Stimulated activated CD4-positive, alpha-beta T cell treated with anti-CD3 and anti-CD28 coated beads, Interleukin-15, amount 100 ng/mL, for 24 hours (primary cell): ENCODE measurements at regions not wholly inside any gene's neighbourhood (a gene's known extent, or its start where the extent isn't known, plus 50 kb on each side); places are given as distances from the start of the nearest gene placed in this dataset.
"Not testable (repeated sequence)": the region's sequence is repeated elsewhere in the genome, so short reads cannot be mapped to it uniquely, and the experiment has no call there.

ENCODE experiments used
- DNase-seq: peaks from one replicate; pipeline ENCODE4 v3.0.0-alpha.2; 2020

DNA sequence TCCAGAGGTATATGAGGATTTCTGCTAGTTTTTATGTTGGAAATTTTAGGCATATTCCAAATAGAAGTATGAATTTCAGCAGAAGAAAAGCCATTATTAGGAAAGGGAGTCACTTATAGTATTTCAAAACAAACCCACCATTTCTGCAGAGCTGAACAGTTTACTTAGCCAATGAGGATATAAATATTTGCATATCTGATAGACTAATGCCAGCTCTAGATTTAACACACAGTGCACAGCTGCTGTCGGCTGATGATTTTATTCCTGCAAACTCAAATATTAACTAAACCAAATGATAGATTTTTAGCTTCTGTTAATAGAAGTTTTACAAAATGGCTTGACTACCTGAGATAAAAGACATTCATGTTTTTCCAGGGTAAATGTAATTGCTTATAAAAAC, 375.8 kb upstream of the FANCL start:
- DNase-seq: no peak

DNA sequence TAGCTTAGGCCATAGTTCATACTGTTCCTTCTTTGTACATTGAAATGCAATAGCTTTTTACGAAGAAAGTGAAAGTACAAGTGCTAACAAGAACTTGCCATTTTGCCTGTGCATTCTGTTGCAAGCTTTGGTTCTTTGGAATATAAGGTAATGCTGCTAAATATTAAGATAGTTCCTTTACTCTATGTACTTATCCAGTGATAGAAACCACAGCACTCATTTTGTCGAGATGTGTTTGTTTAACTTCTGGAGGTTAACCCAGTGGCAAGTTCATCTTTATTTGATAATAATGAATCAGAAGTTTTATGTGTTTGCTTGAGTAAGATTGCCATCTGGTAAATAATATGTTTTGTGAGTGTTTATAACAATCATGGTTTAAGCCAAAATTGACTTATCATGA, 373.1 kb upstream of the FANCL start:
- DNase-seq: no peak

DNA sequence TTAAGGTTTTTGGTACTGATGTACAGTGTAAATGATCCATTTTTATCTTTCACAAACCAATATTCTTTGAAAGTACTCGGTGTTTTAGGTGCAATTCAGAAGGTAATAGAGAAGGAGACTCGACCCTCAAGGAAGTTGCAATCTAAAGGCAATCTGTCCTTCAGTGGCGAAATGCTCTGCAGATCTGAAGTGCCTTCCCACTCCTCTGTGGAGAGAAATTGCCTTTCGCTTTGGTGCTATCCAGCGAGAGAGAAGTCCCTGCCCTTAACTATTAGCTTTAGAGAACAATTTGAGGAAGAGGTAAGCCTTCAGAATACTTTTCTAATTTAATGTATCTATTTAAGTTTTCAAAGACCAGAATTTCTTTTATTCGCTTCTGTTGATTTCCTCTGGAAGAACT, 371.8 kb upstream of the FANCL start:
- DNase-seq: no peak

DNA sequence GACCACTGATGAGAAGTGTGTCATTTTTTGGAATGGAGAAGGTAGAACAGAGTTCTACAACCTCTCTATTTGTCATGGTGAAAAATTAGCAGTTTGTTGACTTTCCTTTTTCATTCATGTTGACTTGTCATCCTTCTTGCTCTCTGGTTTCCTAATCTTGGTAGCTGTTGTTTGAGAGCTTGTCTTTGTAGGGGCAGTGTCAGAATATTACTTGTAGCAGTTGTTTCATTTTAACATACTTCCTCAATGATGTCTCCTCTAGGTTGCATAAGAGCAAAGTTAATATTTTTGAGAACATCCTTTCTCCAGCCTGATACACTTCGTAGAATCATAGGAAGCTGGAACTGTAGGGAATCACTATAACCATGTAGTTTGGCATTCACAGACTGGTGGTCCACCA, 368.2 kb upstream of the FANCL start:
- no peak for DNase-seq

DNA sequence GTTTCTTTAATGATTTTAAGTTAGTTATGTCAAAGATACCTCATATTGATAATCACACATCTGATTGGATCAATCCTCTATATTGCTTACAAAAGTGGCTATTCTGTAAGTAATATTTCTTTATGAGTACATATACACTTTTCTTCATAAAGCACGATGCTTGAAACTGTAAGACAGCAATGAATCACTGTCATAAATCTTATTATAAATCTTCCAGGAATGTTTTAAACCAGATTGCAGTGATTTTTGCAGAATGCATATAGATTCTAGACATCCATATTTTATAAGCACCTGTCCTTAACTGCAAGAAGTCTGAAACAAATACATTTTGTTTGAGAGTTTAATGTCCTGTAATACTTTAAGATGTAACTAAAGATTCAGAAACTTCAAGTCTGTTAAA, 367.0 kb upstream of the FANCL start:
- DNase-seq: no peak

DNA sequence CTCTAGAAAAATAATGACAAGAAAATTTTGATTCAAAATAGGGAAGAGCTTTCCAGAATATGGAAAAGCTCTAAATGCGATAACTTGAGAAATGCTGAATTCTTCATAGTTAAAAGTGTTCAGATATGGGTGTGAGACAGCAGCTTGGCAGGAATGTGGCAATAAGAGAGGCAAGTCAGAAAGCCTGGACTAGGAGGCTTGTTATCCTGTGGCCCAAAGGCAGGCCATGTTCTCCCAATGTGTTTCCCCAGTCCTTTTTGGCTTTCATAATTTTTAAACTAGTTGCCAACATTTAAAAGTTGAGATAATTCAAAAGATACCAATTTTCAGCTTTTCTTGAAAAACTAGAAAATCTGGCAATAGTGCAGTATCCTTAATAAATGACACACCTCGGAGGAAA, 366.3 kb upstream of the FANCL start:
- no peak for DNase-seq

DNA sequence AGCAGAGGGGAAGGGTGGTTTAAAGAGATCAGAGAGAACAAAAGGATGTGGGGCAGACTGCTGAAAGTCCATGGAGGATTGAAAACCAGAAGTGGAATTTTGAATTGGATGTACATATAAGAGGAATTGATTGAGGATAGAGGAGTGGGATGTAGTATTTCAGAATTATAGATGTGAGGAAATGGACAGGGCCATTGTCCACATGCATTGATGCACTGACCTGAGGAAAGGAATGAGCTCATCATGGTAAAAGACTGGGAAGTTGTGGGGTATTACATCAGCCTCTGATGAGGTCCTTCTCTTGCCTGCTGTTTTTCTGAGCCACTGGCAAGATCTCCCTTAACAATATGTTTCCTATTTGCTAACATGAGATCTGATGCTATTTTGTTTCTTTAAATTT, 365.7 kb upstream of the FANCL start:
- DNase-seq: no peak

DNA sequence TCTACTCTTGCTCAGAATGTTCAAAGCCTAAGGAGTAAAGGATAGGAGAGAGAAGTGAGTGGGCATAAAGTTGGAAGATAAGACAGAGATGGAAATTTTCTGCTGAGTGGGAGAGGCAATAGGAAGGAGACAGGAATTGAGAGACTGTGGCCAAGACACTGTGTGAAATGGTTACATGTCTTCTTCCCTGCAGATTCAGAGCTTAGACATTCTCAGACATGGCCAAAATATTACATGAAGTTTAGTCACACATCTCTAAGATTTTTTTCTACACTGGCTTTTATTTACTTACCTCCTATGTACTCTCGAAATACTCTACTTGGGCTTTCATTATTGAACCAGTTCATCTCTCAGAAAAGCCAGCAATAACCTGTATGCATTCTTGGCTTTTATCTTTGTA, 363.0 kb upstream of the FANCL start:
- DNase-seq: no peak

DNA sequence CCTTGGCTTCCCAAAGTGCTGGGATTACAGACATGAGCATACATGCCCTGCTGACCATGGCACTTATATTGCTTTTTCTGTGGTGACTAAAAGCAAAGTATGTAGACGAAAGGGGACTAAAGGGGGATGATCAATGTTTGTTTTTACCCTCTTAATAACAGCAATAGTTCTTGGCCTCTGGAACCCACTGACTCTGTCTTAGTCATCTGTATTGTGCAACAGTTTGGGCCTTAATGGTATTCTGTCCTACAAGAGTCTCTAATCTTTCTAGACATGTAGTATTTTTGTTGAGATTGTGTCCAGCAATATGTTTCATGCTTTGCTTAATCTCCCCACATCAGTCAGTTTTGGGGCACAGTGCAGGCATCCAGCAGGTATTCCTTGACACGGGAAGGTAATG, 359.9 kb upstream of the FANCL start:
- no peak for DNase-seq

DNA sequence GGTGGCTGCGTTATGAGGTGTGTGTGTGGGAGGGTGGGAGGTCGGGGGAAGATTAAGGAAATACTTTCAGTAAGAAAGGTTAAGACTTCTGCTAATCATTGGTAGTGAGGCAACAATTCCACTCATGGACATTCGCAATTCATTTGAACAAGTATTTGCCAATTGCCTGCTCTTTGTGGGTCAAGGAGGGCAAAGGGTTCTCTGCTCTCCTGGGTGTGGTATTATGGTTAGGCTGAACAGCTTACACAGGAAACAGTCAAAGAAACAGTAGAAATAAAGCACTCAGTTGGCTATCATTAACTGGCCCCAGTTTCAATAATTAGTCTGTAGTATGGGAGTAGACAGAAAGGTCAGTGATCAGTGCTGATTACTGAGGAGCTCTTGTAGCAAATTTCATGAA, 357.0 kb upstream of the FANCL start:
- DNase-seq: no peak

DNA sequence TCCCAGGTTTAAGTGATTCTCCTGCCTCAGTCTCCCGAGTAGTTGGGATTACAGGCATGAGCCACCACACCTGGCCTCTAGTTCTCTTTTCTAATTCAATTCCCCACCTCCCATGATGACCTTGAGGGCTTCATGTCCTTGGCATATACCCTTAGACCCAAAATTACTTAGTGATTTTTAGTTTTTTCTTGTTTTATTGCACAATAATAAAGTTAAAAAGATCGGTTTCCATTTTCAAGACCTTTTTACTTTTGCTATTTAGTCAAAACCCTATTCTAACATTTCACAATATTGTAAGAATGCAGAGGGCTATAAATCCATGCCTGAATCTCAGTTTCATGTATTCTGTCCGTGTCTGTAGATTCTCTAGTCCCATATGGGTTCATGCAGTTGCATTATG, 354.6 kb upstream of the FANCL start:
- no peak for DNase-seq

DNA sequence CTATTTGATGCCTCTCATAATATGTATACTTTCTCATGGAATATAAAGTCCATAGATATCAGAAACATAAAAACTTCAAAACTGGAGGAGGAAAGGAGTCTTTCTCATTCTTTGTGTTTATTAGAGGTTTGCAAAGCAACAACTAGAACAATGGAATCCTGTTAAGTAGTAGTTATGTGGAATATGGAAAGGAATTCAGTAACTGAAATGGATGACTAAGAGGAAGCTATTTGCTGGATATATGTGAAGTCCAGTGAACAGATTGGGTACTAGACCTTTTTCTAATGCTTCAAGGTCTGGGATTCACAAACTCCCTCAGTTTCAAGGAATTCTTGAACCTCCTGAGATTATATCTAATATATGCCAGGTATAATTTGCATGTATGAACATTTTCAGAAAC, 353.6 kb upstream of the FANCL start:
- no peak for DNase-seq

DNA sequence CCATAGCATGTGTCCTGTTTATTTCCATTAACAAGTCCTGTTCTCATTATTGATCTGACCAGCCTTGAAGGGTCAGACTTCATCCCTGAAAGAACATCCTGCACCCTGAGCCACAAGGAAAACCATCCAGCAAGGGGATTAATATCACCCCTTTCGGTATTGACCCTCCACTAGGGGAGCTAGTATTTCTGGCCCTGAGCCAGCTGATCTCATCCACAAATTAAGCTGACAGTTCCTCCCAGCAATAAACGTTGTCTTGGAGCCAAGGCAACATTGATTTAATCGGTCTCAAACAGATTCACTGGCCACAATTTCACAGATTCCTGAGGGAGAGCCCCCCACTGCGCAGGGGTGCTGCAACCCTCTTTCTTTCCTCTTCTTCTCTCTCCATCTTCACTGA, 353.1 kb upstream of the FANCL start:
- peak; percentile 5 for DNase-seq

DNA sequence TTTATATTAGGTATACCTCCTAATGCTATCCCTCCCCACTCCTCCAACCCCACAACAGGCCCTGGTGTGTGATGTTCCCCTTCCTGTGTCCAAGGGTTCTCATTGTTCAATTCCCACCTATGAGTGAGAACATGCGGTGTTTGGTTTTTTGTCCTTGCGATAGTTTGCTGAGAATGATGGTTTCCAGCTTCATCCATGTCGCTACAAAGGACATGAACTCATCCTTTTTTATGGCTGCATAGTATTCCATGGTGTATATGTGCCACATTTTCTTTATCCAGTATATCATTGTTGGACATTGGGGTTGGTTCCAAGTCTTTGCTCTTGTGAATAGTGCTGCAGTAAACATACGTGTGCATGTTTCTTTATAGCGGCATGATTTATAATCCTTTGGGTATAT, 345.1 kb upstream of the FANCL start:
- not testable (repeated sequence) for DNase-seq

DNA sequence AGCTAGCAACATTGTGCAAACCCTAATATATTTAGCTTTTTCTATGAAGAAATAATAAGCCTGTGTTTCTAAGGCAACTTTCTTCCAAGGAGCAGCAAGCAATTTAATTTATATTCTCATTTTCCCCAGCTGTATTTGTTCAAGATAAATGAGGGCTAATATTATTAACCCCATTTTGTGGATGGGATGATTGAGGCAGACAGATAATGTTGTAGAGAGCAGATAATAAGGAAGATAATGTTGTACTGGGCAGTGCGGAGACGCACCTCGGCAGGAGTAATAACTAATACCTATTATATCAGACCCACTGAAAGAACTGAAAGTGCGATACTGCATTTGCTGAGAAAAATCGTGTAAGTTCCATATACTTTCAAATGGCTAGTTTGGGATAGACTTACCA, 344.1 kb upstream of the FANCL start:
- DNase-seq: no peak

DNA sequence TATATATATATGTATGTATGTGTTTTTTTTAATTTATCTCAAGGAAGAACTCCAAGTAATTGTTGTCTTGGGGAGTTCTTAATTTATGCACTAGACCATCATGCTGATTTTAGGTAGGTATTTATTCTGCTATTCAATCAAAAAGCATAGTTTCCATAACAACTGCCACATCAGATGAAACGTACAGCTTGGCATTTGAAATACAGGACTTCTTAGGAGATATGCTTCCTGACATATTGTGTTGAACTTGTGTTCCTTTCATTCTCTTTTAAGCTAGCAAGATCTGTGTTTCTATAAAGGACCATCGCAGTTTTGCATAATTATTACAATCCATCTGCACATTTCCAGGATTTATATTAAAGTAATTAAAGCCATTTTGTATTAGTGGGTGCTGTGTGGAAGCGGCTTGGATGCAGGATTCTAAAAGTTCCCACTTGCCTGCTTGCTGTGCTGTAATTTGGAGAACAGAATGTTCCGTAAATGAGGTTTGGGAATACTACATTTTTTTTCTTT, 343.5 kb upstream of the FANCL start:
- no peak for DNase-seq

DNA sequence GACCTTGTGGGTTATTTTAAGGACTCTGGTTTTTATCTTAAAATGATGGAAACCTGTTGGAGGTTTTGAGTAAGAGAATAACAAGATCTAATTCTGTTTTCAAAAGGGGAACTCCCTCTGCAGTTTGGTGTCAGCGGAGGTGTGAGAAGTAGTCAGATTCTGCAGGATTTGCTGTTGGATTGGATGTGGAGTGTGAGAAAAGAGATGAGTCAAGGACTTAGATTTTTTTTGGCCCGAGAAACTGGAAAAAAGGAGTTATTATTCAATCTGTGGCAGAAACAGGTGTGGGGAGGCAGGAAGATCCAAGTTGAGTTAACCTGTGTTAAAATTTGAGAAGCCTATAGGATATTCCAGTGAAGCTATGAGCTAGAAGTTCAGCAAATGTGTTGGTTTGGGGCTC, 337.2 kb upstream of the FANCL start:
- DNase-seq: no peak

DNA sequence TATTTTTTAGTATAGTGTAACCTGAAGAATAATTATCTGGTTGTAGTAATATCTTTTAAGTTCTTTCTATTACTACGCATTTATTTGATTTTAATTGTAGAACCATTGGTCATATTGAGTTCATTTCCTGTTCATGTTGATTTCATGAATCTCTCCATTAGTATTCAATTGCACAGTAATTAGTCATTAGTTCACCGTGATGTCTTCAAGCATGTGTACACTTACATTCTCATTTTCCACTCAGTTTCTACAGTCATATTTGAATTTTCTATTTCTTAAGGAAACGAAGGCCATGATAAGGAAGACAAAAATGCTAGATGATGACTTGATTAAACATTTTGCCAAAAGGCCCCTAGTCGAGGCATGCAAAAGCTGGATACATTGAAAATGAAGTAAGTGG, 333.7 kb upstream of the FANCL start:
- no peak for DNase-seq

DNA sequence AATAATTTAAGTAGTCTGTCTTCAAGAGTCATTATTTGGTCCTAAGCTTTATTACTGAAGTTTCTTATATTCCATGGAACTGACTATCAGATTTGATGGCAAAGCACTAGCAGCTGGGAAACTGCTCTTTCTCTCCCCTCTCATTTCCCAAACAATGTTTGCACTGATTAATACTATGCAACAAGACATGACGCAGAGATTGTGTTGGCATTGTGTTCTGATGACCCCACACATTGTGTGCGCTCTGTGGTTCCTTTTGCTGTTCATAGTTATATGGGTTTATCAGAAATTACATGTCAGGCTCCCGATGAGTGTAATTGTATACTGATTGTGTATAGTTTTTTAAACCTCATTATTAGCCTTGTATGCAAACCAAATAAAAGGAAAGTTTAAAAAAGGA, 331.6 kb upstream of the FANCL start:
- no peak for DNase-seq

DNA sequence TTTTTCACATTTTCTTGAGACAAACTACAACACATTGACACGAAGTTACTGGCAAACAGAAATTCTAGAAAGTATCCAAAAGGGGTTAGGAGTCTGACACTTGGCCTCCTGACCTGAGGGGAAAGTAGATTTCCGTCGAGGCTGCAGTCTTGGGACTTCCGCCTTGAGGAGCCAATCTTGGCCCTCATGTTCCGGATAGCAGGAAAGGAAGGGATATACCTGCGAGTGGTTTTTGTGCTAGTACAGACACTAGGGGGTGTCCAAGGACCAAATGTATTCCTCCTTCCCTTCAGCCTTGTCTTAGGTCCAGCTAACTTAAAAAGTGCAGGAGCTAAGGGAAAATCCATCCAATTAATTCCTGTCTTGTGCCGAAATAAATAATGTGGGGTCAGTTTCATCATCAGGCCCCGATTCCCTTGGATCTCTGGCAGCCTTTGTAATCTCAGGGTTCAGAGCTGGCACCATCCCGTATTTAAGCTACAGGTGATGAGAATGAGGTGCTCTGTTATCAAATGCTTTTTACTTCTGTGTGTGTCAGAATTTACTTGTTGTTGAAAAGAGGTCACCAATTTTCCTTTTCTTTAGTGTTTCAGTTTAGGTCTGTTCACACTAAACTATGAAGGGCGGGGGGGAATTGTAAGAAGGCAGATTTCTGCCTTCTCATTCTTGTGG, 330.2 kb upstream of the FANCL start:
- peak; percentile 3 for DNase-seq

DNA sequence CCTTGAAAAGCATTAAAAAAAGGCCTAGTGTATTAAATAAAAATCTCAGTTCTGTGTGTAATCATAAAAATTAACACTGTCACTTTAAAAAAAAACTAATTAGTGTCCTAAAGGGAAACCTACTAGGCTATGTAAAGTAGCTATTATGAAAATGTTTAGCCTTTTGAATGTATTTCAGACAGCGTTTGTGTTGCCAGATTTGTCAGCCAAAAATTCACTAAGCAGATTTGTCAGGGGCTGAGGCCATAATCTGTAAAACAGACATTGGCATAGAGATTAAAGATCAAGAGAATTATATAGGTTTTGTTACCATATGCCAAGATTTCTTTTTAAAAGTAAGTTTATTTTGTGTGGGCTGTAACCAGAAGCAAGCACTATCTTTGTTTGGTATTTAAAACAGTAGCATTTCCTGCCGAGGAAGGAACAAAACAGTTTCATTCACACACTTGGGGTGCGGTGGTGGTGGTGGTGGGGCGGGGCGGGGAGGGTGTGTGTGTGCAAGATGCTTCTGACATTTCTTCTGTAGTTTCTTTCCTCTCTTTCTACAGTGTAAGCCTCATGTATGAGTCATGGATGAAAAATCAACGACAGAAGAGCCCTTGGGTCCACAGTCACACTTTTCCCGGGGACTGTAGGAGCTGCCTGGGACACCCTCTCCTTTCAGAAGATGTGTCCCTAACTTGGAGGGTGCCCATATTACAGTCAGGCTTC, 328.5 kb upstream of the FANCL start:
- no peak for DNase-seq

DNA sequence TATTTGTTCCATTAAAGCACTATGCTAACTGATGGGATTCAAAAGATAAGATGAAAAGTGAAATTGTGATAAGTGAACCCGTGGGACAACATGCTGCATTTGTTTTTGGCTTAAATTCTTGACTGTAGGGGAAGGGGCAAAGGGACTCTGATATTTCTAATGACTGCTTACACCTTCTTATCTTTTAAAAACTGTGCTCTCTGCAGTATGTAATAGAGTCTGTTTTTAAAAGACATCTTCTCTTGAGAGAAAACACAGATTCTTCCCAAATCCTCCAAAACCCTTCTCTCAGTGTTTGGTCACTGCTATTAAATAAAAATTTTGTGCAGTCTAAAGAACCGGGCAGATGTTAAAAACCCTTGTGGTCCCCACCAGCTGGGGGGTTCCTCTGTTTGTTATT, 327.8 kb upstream of the FANCL start:
- no peak for DNase-seq

DNA sequence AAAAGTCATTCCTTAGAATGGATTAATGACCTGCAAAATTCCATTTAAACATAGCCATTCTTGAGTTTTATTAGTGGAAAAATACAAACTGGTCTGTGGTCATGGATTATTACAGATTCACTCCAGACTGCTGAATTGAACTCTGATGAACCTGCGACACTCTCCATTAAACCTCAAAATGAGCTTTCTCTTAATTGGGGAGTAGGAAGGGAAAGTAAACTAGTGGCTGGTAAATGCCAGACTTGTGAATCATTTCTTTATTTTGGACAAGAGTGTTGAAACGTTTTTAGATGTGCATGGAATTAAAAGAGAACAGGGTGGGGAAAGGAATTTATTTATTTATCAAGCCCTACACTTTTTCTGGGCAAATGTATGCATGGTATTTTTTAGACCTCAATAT, 321.2 kb upstream of the FANCL start:
- no peak for DNase-seq

DNA sequence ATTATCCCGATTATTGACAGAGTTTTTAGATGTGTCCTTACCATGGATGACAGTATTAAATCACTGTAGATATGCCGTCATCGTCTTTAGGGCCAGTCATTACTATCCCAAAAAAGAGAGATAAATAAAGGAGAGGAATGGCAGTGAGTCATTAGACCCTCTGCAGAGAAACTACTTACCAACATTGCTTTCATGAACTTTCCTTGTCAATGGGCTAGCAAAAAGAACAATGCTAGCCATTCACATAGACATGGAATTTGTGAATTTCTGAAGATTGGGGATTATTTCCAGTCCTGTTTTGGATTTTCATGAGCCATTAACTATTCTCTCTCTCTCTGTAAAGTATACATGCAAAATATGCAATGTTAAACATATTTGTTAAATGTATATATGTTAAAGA, 319.4 kb upstream of the FANCL start:
- no peak for DNase-seq

DNA sequence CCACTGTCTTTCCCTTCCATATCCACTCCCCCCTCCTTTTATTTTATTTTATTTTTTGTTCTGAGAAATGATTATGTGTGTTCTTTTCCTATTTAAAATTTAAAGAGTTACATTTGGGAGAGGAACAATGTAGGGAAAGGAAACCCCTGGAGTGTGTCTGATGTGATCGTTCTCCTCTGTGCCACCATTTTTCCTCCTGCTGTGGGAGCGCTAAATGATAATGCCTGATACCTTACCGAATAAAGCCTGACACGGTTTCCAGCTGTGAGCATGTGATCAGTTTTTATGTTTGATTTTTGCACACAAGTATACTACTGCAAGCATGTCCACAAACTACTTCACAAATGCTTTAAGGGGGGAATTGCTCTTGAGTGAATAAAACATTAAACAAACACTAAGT, 317.8 kb upstream of the FANCL start:
- no peak for DNase-seq
